H1 (cell line): ENCODE measurements at regions not wholly inside any gene's neighbourhood (a gene's known extent, or its start where the extent isn't known, plus 50 kb on each side); places are given as distances from the start of the nearest gene placed in this dataset.

Source experiments
- BRCA1 ChIP-seq: IDR thresholded peaks from 2 replicates; pipeline ENCODE4 v1.6.1; 2012; ENCODE audit warnings: low read depth, low read length, improper control_type of control experiment
- CHD2 ChIP-seq: IDR thresholded peaks from 2 replicates; pipeline ENCODE4 v1.6.1; 2012; ENCODE audit warnings: low read length, improper control_type of control experiment
- TF ChIP-seq, protein P1 (sequence below): fragments of 300-600 bp; sonication (generic); IDR thresholded peaks from 2 replicates; pipeline ENCODE4 v1.7.1; 2012; ENCODE audit warnings: low read length, moderate library complexity, mild to moderate bottlenecking, inconsistent platforms; ENCODE audit not compliant: insufficient replicate concordance

DNA sequence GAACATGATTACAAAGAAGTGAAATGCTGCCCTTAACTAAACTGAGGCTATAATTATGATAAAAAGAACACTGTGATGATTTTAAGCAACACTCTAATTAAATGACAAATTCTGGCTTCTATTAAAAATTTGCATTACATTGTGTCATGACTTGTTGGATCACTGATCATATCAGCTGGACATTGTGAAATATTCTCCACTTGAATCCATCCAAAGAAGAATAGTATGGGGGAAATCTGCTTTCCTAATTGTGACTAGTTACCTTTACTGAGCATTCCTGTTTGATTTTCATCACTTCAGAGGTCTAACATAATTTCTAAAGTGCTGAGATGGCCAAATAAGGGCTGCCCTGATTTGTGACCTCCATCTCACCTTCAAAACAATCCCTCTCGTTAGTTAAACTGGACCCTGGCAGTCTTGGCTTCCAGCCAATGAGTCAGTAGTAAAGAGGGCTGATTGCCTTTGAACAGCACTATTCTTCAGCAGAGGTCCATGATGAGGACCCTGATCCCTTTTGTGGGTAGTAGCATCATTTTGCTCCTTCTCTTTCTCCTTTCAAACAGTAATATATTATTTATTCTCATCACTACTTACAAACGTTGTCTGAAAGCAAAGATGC is 53.5 kb upstream of the LEKR1 start (continued):
- TF ChIP-seq CHD2 (no peak), BRCA1 (no peak)
- TF ChIP-seq, protein P1, sequence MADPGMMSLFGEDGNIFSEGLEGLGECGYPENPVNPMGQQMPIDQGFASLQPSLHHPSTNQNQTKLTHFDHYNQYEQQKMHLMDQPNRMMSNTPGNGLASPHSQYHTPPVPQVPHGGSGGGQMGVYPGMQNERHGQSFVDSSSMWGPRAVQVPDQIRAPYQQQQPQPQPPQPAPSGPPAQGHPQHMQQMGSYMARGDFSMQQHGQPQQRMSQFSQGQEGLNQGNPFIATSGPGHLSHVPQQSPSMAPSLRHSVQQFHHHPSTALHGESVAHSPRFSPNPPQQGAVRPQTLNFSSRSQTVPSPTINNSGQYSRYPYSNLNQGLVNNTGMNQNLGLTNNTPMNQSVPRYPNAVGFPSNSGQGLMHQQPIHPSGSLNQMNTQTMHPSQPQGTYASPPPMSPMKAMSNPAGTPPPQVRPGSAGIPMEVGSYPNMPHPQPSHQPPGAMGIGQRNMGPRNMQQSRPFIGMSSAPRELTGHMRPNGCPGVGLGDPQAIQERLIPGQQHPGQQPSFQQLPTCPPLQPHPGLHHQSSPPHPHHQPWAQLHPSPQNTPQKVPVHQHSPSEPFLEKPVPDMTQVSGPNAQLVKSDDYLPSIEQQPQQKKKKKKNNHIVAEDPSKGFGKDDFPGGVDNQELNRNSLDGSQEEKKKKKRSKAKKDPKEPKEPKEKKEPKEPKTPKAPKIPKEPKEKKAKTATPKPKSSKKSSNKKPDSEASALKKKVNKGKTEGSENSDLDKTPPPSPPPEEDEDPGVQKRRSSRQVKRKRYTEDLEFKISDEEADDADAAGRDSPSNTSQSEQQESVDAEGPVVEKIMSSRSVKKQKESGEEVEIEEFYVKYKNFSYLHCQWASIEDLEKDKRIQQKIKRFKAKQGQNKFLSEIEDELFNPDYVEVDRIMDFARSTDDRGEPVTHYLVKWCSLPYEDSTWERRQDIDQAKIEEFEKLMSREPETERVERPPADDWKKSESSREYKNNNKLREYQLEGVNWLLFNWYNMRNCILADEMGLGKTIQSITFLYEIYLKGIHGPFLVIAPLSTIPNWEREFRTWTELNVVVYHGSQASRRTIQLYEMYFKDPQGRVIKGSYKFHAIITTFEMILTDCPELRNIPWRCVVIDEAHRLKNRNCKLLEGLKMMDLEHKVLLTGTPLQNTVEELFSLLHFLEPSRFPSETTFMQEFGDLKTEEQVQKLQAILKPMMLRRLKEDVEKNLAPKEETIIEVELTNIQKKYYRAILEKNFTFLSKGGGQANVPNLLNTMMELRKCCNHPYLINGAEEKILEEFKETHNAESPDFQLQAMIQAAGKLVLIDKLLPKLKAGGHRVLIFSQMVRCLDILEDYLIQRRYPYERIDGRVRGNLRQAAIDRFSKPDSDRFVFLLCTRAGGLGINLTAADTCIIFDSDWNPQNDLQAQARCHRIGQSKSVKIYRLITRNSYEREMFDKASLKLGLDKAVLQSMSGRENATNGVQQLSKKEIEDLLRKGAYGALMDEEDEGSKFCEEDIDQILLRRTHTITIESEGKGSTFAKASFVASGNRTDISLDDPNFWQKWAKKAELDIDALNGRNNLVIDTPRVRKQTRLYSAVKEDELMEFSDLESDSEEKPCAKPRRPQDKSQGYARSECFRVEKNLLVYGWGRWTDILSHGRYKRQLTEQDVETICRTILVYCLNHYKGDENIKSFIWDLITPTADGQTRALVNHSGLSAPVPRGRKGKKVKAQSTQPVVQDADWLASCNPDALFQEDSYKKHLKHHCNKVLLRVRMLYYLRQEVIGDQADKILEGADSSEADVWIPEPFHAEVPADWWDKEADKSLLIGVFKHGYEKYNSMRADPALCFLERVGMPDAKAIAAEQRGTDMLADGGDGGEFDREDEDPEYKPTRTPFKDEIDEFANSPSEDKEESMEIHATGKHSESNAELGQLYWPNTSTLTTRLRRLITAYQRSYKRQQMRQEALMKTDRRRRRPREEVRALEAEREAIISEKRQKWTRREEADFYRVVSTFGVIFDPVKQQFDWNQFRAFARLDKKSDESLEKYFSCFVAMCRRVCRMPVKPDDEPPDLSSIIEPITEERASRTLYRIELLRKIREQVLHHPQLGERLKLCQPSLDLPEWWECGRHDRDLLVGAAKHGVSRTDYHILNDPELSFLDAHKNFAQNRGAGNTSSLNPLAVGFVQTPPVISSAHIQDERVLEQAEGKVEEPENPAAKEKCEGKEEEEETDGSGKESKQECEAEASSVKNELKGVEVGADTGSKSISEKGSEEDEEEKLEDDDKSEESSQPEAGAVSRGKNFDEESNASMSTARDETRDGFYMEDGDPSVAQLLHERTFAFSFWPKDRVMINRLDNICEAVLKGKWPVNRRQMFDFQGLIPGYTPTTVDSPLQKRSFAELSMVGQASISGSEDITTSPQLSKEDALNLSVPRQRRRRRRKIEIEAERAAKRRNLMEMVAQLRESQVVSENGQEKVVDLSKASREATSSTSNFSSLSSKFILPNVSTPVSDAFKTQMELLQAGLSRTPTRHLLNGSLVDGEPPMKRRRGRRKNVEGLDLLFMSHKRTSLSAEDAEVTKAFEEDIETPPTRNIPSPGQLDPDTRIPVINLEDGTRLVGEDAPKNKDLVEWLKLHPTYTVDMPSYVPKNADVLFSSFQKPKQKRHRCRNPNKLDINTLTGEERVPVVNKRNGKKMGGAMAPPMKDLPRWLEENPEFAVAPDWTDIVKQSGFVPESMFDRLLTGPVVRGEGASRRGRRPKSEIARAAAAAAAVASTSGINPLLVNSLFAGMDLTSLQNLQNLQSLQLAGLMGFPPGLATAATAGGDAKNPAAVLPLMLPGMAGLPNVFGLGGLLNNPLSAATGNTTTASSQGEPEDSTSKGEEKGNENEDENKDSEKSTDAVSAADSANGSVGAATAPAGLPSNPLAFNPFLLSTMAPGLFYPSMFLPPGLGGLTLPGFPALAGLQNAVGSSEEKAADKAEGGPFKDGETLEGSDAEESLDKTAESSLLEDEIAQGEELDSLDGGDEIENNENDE, result no peak
